Breast epithelium (tissue), 4 donors: ENCODE measurements at regions not wholly inside any gene's neighbourhood (a gene's known extent, or its start where the extent isn't known, plus 50 kb on each side); places are given as distances from the start of the nearest gene placed in this dataset.

Source experiments
- DNase-seq, 2 donors: peaks; one replicate each; pipeline ENCODE4 v3.0.0-alpha.2; 2019; ENCODE audit warnings: low spot score in 2 of 2
- H3K27ac ChIP-seq, 2 donors: fragments of 200-600 bp; sonication (generic) in 1 of 2; one replicate each; pipeline ENCODE4 v1.5.1; 2016 to 2019; ENCODE audit warnings: mild to moderate bottlenecking in 1 of 2
- H3K27me3 ChIP-seq, 2 donors: fragments of 200-600 bp; sonication (generic) in 1 of 2; one replicate each; pipeline versions ENCODE4 v1.5.1 to v1.6.0; 2017 to 2019; ENCODE audit warnings: control low read depth in 1 of 2, mild to moderate bottlenecking in 1 of 2
- H3K36me3 ChIP-seq: fragments of 200-600 bp; one replicate; pipeline ENCODE4 v1.5.1; 2019
- H3K4me1 ChIP-seq, 2 donors: fragments of 200-600 bp; sonication (generic); one replicate each; pipeline ENCODE4 v1.5.1; 2016 to 2019; ENCODE audit warnings: control low read depth in 1 of 2
- H3K4me3 ChIP-seq, 3 donors: fragments of 200-600 bp; sonication (generic); 1 replicate in 2 of 3; 2 replicates in 1 of 3; pipeline ENCODE4 v1.5.1; 2016 to 2019; ENCODE audit warnings: mild to moderate bottlenecking in 3 of 3, moderate library complexity in 2 of 3
- H3K9me3 ChIP-seq, 2 donors: fragments of 200-600 bp; sonication (generic) in 1 of 2; one replicate each; pipeline ENCODE4 v1.5.1; 2016 to 2019; ENCODE audit warnings: control low read depth in 1 of 2
- CTCF ChIP-seq, 3 donors: fragments of 450-650 bp; IDR thresholded peaks; one replicate each; pipeline ENCODE4 v1.5.1; 2016 to 2017; ENCODE audit warnings: antibody characterized with exemption in 3 of 3, mild to moderate bottlenecking in 3 of 3, moderate library complexity in 3 of 3
- POLR2A ChIP-seq: fragments of 450-650 bp; IDR thresholded peaks from one replicate; pipeline ENCODE4 v1.6.1; 2016; ENCODE audit warnings: antibody characterized with exemption, mild to moderate bottlenecking, moderate library complexity
- POLR2AphosphoS5 ChIP-seq, 3 donors: sonication (generic); formaldehyde crosslinking; IDR thresholded peaks; one replicate each; pipeline ENCODE4 v1.6.1; 2017; ENCODE audit warnings: antibody characterized with exemption in 3 of 3
- intact Hi-C: fragments of 100-400 bp; cut with DNase I; formaldehyde crosslinking; loops from one replicate; pipeline ENCODE4 v1.15.1; 2023; ENCODE audit warnings: low total_unique reads

GRCh38 chr16:35626041-35626440 is 2166.6 kb downstream of the TP53TG3F start:
- Histone ChIP-seq H3K36me3 (no peaks in the 10 kb centered on the region), H3K4me3 (no peak overlapping the region), H3K4me1 (no peaks in the 10 kb centered on the region), H3K27me3 (no peaks in the 10 kb centered on the region), H3K27ac (no peak overlapping the region), H3K9me3 (peaks cover 0 to 6% of the 10 kb centered on the region in 2 donors)
- DNase-seq: no peak
- intact Hi-C loops: no loop called here
- TF ChIP-seq POLR2AphosphoS5 (IDR thresholded peaks at IDR 0.05) (no peak), CTCF (IDR thresholded peaks at IDR 0.05) (no peak), POLR2A (no peak)

GRCh38 chr16:35628976-35629375 is 2169.6 kb downstream of the TP53TG3F start:
- intact Hi-C loops: no loop called here
- Histone ChIP-seq H3K4me1 (no peaks in the 10 kb centered on the region), H3K27me3 (no peaks in the 10 kb centered on the region), H3K4me3 (no peak overlapping the region), H3K36me3 (no peaks in the 10 kb centered on the region), H3K27ac (no peak overlapping the region), H3K9me3 (no peaks in the 10 kb centered on the region)
- TF ChIP-seq POLR2A: no peak
- DNase-seq: no peak

GRCh38 chr16:35631261-35631945 is 2172.0 kb downstream of the TP53TG3F start:
- H3K27ac ChIP-seq: no peak overlapping the region
- TF ChIP-seq POLR2AphosphoS5 (IDR thresholded peaks at IDR 0.05) (no peak), CTCF (IDR thresholded peaks at IDR 0.05) (no peak), POLR2A (no peak)
- no peaks in the 10 kb centered on the region for H3K4me1 ChIP-seq

GRCh38 chr16:35636480-35637230 is 2177.2 kb downstream of the TP53TG3F start:
- DNase-seq: no peak
- H3K4me3 ChIP-seq: no peak overlapping the region
- TF ChIP-seq CTCF (IDR thresholded peaks at IDR 0.05): no peak
- TF ChIP-seq POLR2AphosphoS5 (IDR thresholded peaks at IDR 0.05): no peak
- TF ChIP-seq POLR2A: no peak
- H3K36me3 ChIP-seq: no peaks in the 10 kb centered on the region
- no peak overlapping the region for H3K27ac ChIP-seq
- no peaks in the 10 kb centered on the region for H3K27me3 ChIP-seq
- H3K4me1 ChIP-seq: no peaks in the 10 kb centered on the region
- no peaks in the 10 kb centered on the region for H3K9me3 ChIP-seq
- intact Hi-C loops: no loop called here

More at GRCh38 chr16:35631261-35631945, 2172.0 kb downstream of the TP53TG3F start:
- Histone ChIP-seq H3K36me3 (no peaks in the 10 kb centered on the region), H3K27me3 (no peaks in the 10 kb centered on the region), H3K4me3 (no peak overlapping the region), H3K9me3 (no peaks in the 10 kb centered on the region)
- intact Hi-C loops: no loop called here
- DNase-seq: no peak

- Histone ChIP-seq H3K27me3 (no peaks in the 10 kb centered on the region), H3K9me3 (no peaks in the 10 kb centered on the region), H3K4me3 (no peak overlapping the region), H3K4me1 (no peaks in the 10 kb centered on the region), H3K36me3 (no peaks in the 10 kb centered on the region), H3K27ac (no peak overlapping the region)
- DNase-seq: no peak
- TF ChIP-seq POLR2AphosphoS5 (IDR thresholded peaks at IDR 0.05) (no peak), POLR2A (no peak), CTCF (IDR thresholded peaks at IDR 0.05) (no peak)
- intact Hi-C loops: no loop called here
Observed at GRCh38 chr16:35637683-35638082, 2178.3 kb downstream of the TP53TG3F start.
